HK-2 (cell line): ENCODE measurements at regions not wholly inside any gene's neighbourhood (a gene's known extent, or its start where the extent isn't known, plus 50 kb on each side); places are given as distances from the start of the nearest gene placed in this dataset.

Source experiments
- DNase-seq: peaks from one replicate; pipeline ENCODE4 v3.0.0-alpha.2; 2018; ENCODE audit not compliant: unreplicated experiment

DNA sequence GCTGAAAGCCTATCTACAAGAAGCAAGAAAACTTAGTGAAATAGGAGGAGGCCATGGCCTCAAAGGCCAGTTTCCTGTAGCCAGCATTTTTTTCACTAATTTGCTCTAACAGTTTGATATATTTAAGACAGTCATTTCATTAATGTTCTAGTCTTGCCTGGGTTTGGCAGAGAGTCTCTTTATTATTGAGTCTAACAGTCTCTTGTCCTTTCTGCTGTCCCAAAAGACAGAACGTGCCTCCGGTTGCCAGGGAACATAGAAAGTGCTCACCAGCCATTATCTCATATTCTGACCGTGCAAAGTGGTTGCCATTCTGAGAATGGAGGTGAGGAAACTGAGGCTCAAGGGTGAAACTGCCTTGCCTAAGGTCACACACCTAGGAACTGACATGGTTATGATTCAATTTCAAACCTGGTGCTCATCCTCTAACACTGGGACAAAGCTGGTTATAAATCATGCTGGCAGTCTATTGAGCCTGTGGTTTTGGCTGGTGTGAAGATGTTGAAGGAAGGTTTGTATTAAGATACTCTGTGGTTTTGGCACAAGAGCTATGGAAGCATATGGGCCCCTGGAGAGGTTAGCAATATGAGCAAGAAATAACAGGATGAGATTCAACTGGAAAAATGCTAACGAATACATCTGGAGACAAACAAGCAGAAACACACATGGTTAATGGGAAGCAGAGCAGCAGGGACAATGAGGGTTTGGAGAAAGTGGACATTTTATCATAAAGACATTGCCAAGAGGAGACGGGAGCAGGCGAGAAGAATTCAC is 903.3 kb upstream of the KLHL29 start:
- no peak for DNase-seq

GRCh38 chr2:22483036-22483435 is 901.9 kb upstream of the KLHL29 start:
- DNase-seq: no peak

DNA sequence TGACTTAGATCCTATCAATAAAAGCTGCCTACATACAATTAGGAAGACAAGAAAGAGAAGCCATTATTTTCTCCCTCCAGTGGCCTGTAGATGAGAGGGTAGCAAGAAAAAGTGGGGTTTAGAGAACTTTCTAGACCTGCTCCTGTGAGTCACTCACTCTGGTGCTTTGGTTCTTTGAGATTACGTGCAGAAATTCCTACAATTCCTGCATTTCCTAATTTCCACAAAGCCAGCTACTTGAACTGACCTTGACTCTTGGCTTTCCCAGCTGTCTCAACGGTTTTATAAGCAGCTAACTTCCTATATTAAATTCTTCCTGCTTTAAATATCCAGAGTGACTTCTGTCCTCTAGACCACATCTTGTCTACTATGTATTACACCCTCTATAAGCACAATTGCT is 899.5 kb upstream of the KLHL29 start:
- no peak for DNase-seq

GRCh38 chr2:22486343-22486742 is 898.6 kb upstream of the KLHL29 start:
- no peak for DNase-seq

DNA sequence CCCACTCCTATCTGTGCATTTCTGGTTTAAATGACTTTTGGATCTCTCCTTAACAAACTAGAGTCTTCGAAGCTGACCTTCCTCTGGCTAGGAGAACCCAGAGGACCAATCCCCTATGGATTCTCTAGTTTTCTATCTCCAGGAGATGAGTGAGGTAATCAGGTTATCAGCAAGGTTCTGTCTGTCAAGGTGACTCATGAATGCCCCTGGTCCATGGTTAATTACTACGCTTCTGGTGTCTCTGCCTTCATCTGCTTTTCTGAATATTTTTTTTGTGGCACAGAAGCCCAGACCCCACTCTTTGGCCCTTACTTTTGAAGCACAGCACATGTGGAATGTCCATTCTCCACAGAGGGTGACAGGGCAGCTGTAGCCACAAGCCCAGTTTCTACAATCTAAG is 897.9 kb upstream of the KLHL29 start:
- DNase-seq: no peak

GRCh38 chr2:22487541-22487940 is 897.4 kb upstream of the KLHL29 start:
- no peak for DNase-seq

GRCh38 chr2:22491442-22491841 is 893.5 kb upstream of the KLHL29 start:
- no peak for DNase-seq

DNA sequence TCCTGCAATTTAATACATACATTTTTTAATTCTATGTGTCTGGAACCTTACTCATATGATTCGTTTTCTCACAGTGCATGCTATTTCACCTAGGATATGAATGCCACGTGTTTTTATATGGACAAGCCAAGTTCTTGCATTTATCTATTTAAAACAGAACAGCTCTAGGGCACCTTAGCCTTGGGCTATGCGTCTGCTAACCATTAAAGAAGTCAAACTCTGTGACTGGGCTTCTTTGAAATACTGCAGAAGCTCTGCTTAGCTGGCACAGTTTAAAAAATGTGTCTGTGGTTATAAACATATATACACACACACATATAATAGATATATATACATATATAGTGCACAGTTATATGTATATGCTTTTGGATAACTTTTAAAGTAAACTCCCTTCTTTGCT is 890.8 kb upstream of the KLHL29 start:
- DNase-seq: no peak

- no peak for DNase-seq
Measured at GRCh38 chr2:22497064-22497463, 887.9 kb upstream of the KLHL29 start.

GRCh38 chr2:22497789-22498188 is 887.2 kb upstream of the KLHL29 start:
- no peak for DNase-seq

DNA sequence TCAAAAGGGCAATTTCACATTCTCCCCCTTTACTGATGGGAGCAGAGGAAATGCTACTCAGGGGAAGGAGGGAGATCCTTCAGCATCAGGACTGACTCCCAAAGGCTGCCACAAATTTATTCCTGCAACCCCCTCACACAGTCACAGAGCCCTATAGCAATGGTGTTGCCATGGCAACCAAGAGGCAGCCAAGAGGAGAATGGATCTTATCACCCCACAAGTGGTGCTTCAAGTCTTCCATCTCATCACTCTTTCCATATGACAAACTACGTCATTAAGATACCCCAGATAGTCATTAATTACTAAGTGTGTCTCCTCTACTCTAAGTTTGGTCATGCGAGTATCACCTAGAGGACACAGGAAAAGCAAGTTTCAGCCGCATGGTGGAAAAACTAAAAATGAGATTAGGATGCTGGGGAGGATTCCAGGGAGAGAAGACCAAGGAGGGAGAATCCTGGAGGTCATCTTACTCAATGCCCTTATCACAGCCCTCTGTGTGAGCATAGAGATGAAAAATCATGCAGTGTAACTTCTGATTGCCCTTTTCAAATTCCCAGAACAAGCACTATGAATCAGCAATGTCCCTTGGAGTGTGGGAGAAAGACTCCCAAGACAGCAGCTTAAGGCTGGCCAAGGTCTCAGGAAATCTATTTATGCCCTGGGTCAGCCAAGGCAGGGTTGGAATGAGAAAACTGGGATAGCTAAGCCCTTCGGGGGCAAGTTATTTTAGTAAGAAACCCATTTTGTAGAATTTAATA is 885.7 kb upstream of the KLHL29 start:
- no peak for DNase-seq

DNA sequence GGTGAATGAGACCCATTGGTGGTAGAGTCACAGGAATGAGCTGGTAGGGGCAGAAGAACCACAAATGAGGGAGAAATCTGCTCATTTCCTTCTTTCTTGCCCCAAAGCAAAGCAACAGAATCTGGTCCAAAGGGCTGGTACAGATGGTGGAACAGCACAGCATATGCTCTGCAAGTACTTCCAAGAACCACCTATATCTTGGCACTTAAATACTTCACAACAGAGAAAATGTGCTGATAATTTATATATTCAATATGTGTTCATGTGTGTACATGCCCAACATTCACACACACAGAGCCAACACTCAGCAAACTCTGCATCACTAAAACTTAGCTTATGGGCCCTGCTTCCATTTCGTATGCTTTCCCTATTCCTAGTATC is 884.4 kb upstream of the KLHL29 start:
- no peak for DNase-seq

- no peak for DNase-seq
Measured at GRCh38 chr2:22501851-22502250, 883.1 kb upstream of the KLHL29 start.

DNA sequence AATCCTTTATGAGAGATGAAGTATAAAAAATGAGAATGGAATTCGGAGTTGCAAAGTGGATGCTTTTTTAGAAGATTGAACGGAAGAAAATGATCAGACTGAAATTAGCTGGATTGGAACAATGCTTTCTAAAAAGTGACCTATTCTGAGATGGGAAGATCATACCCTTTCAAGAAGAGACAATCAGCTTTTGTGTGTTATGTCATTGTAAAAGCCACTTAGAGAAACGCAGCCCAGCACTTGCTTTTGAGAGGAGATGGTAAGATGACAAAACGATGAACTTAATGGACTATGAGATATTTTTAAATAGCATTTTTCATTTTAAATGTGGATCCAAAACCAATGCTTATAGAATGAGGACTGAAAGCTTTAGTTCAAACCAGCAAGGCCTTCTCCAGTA is 871.4 kb upstream of the KLHL29 start:
- DNase-seq: no peak

GRCh38 chr2:22517141-22517540 is 867.8 kb upstream of the KLHL29 start:
- no peak for DNase-seq

DNA sequence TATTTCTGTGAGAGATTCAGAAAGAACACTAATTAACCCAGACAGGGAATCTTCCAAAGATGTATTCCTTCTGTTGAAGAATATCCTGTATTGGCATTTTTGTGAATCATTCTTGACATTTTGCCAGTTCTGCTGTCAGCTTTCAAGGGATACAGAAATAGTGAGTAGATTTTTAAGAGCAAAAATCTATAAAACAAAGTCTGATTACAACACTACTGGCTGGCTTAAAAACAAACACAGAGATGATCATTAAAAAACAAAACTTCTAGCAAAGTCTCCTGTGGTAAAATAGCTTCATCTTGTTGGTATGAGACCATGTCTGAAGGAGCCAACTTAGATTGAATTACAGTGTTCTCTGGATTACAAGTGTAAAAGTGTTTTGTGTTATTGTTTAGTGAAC is 866.3 kb upstream of the KLHL29 start:
- no peak for DNase-seq

GRCh38 chr2:22520369-22521288 is 864.4 kb upstream of the KLHL29 start:
- DNase-seq: no peak

- DNase-seq: no peak
Measured at GRCh38 chr2:22521620-22522019, 863.4 kb upstream of the KLHL29 start.

DNA sequence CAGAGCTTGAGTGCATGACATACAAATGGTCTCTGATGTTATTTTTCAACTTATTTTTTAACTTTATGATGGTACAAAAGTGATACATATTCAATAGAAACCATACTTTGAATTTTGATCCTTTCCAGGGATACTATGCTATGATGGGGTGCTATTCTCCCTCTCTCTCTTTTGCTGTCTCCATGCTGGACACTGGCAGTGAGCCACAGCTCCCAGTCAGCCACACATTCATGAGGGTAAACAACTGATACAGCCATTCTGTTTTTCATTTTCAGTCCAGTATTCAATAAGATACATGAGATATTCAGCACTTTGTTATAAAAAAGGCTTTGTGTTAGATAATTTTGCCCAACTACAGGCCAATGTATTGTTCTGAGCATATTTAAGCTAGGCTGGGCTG is 859.3 kb upstream of the KLHL29 start:
- DNase-seq: no peak

- no peak for DNase-seq
Measured at GRCh38 chr2:22530131-22530530, 854.8 kb upstream of the KLHL29 start.

DNA sequence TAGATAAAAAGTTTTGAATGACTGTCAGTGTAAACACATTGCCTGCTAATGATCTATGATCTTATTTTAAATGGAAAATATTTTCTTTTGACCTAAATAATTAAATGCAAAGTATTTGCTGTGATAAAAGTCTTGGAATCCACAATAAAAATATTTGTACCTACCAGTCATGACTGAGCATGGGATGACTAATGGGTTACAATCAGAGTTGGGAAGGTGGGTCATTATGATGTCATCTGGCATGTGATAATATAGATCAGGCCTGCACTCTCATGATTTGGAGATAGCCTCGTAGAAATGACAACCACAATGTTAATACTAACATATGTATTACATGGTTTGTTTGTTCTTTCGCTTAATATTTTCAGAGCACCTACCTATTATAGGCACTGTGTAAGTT is 848.8 kb upstream of the KLHL29 start:
- no peak for DNase-seq

GRCh38 chr2:22554453-22554852 is 830.5 kb upstream of the KLHL29 start:
- DNase-seq: no peak
